Kidney glomerular epithelial cell (primary cell): ENCODE measurements at regions not wholly inside any gene's neighbourhood (a gene's known extent, or its start where the extent isn't known, plus 50 kb on each side); places are given as distances from the start of the nearest gene placed in this dataset.

Source experiments
- DNase-seq: peaks from one replicate; lab custom pipeline; 2025; lab: John Stamatoyannopoulos, UW

DNA sequence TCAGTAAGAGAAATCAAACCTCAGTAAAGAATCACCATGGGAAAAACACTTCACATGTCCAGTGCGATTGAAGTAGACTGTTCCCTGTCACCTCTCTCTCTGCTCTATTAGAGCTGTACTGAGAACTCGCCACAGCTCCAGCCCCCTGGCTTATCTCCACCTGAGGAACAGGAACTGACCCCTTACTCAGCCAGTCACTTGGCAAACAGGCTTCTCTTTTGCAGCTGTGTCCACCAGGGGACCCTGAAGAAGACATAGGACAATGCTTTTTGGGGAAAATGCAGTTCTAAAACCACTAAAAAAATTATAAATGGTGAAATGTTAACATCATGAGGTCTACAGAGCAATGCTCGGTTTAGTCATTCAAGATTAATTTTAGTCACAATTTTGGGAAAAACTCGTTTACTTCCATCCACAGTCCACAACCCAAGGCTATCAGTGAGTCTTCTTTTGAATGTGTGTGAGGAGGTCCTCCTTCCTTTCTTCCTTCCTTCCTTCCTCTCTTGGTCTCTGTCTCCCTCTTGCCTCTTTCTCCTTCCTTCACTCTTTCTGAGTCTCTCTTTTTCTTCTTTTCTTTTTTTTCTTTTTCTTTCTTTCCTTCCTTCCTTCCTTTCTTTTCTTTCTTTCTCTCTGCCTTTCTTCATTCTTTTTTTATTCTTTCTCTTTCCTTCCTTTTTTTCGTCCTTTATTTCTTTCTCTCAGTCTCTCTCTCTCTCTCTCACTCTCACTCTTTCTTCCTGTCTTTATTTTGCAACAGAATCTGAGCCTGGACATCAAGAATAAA is 1189.5 kb upstream of the TMEM132C start:
- DNase-seq, result no peak

- no peak for DNase-seq
Observed at GRCh38 chr12:127078577-127079350, 1188.2 kb upstream of the TMEM132C start.

DNA sequence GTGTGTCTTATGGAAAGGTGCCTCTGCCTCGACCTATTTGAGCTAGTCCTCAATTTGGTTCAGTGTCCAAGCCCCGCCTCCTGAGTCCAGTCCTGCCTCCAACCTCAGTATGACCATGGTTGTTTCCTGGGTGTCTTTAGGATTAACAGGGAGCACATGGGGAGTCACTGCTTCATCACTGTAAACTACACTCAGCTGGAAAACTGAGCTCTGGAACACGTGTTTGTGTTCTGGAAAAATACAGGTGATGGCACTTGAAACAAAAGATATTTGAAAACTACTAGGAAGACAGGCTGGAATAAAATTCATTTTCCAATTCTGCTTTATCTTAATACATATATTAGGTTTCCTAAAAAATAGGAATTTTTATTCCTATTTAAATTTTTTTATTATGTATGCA is 1187.3 kb upstream of the TMEM132C start:
- no peak for DNase-seq

GRCh38 chr12:127081058-127081457 is 1185.9 kb upstream of the TMEM132C start:
- DNase-seq, result no peak

DNA sequence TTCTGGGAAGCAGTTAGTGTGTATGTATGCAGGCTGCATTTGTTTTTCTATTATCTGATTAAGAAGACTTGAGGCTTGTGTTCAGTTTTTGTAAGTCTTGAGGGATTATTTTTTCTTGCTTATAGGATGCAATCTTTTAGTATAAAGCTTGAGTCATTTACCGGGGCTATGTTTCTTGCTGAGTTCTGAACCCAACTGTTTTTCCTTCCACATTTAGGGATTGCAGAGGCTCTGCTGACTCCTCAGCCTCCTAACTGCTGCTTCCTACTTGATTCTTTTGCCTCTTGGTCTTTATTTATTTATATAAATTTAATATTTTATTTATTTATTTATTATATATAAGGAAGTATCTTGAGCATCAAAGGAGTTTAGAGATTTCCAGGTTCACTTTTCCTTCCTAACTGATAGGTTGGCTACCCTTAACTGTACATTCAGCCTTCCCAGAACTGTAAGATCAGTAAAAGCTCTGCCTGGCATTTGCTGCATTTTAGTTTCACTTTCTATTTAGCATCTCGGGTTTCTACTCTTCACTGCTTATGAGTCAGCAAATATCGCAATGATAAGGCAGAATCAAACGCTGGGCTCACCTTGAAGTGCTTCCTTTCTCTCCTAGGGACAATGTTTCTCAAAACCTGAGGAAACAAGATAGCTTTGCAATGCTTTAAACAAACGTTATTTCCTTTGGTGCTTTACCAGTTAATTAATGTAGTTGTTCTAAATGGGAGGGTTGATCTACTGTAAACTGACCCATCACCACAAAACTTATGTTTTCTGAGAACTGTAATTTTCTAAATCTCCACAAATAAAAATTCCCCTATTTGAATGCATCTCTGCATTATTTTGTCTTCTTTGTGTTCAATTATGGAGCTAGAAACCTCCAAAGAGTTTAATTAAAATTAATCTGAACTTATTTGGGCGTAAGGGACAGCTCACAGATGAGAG is 1183.7 kb upstream of the TMEM132C start:
- DNase-seq, result peak; percentile 85

DNA sequence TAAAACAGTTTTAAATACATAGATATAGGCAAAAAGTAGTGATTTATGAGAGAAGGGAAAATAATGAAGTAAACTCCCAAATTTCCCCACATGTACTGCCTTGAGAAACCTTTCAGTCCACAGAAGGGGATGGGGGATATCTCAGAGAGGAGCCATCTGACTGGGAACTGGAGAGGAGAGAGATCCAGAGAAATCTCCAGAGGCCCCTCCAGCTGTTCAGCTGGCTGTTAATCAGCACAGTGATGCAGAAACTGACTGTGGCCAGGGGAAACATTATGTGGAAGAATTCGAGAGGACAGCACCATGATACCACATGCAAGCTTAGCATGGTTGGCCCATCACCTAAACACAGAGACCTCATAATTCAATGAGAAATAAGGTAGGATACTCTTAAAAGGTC is 1165.9 kb upstream of the TMEM132C start:
- no peak for DNase-seq

GRCh38 chr12:127106041-127106440 is 1160.9 kb upstream of the TMEM132C start:
- DNase-seq, result no peak

DNA sequence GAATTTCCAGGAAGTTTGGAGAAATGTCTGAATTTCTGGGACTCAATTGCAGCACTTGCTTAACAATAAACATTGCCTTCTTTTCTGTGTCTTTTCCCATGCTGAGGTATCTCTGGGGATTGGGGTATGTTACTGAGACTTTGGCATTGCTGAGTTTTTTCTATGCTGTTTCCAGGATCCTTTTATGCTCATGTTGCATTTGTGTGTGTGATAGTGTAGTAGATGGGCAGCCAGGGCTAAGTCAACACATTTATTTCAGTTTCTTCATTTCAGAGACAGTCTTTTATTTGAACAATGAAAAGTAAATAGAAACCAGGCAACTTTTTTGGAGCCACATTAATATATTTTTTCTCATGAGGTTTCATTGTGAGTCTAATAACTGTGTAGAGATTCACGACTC is 1160.3 kb upstream of the TMEM132C start:
- DNase-seq, result no peak

- DNase-seq, result no peak
Observed at GRCh38 chr12:127107744-127108143, 1159.2 kb upstream of the TMEM132C start.

GRCh38 chr12:127108360-127109215 is 1158.4 kb upstream of the TMEM132C start:
- peak; percentile 46 for DNase-seq

GRCh38 chr12:127113945-127114344 is 1153.0 kb upstream of the TMEM132C start:
- no peak for DNase-seq

DNA sequence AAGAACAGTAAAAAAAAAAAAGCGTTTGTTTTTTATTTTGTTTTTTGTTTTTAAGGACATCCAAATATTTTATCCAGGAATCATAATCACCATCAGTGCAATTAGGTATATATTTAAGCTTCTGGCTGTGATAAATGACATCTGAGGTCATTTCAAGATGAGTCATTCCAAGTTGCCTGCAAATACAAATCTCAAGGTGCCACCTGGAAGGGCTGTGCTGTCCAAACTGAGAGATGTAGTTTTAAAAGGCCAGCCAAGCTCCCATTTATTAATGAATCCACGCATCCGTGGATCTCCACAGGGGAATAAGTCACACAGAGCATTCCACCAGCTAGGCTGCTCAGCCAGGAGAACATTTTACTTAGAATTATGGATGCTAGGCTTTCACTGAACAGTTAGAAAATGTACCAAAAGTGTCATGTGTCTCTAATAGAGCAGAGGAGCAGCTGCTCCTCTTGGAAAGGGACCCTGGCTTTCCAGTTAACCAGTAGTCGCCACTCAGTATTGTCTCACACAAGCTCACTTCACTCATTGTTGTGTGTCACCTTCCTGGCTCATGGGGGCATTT is 1151.4 kb upstream of the TMEM132C start:
- DNase-seq, result no peak

GRCh38 chr12:127118251-127118650 is 1148.7 kb upstream of the TMEM132C start:
- no peak for DNase-seq

DNA sequence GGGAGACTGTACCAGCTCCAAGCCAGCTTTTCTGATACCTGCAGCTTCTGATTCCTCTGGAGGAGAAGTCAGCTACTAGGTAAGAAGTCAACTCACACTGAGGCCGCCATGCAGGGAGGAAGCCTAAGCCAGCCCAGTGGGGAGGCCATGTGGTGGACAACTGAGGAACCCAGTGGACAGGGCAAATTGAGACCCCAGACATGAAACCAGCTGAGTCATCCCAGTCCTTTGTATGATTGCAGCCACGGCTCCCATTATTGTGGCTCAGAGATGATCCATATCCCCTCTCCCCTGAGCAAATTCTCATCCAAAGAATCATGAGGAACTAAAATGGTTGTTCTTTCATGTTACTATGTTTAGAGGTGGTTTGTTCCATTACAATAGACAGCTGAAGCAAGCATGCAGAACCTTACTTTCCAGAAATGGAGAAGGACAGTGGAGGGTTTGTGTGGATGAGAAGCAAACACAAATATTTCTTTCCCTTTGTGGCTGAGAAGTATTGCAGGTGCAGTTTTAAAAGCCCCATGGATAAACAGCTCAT is 1147.3 kb upstream of the TMEM132C start:
- DNase-seq, result no peak

DNA sequence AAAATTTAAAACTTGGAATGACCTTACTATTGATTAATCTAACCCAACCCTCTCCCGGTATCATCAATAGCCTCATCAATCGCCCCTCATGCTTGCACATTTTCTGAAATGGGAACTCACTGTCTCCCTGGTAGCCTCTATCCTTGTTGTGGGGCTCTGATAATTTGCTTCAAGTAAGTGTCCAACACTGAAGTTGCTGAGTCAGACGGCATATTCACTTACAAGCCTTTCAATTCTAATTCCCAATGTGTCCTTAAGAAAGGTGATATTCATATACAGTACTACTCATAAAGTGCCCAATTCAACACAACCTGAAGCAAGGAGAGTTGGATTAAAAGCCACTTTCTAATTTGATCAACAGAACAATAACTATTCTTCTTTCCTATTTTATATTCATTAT is 1146.1 kb upstream of the TMEM132C start:
- no peak for DNase-seq

GRCh38 chr12:127121494-127122084 is 1145.4 kb upstream of the TMEM132C start:
- no peak for DNase-seq

DNA sequence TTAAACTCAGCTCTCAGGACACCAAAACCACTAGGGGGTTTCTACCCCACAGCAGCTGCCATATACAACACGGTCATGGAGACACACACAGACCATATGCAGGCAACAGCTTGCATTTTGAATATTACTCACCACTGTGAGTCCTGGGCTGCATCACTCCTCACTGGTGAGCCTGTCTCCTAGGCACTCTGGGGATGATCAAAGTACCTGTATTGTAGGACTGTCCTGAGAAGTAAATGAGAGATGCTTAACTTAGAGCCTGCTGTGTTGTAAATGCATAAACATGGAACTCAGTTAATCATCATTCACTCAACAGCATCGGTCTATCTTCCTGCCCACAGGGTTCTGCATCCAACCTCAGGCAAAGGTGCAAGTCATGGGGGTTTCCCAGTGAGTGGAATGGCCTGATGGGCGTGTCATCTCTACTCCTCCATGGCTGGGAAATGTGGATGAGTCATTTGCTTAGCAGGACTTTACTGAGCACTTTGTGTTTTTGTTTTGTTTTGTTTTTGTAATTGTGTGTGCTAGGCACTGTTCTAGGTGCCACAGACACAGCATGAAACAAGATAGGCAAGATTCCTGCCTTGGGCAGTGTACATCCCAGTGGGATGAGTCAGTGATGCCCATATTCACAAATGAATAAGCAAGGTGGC is 1141.2 kb upstream of the TMEM132C start:
- DNase-seq, result peak; percentile 97

DNA sequence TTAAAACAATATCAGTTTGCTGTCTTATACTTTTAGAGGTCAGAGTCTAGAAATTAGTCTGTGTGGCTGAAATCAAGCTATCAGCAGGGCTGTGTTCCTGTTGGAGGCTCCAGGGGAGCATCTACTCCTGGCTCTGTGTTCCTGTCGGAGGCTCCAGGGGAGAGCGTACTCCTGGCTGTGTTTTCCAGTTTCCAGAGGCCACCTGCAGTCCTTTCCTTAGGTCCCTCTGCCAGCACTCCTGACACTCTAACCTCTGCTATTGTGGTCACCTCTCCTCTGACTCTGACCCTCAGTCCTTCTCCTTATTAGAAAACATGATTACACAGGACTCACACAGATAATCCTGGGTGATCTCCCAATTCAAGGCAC is 1140.7 kb upstream of the TMEM132C start:
- no peak for DNase-seq

GRCh38 chr12:127127897-127128296 is 1139.1 kb upstream of the TMEM132C start:
- DNase-seq, result no peak
